ENCODE measurements at regions not wholly inside any gene's neighbourhood (a gene's known extent, or its start where the extent isn't known, plus 50 kb on each side); places are given as distances from the start of the nearest gene placed in this dataset.

GRCh38 chr9:27799326-27799725, 226.0 kb upstream of the C9orf72 start:
- no peak for DNase-seq
- no peaks in the 10 kb centered on the region for H3K9me3 ChIP-seq (ENCODE audit: control insufficient read depth, low read depth, low read length)
- no peak overlapping the region for H3T11ph ChIP-seq (ENCODE audit: low read length)
- H2BK12ac ChIP-seq (ENCODE audit: insufficient read length, low read depth, low read length): no peak overlapping the region
- H3K4me2 ChIP-seq (ENCODE audit: insufficient read depth, insufficient read length, low read length): no peak overlapping the region
- H4K91ac ChIP-seq (ENCODE audit: insufficient read length, low read depth, low read length): no peak overlapping the region
- no peak overlapping the region for H2BK20ac ChIP-seq (ENCODE audit: low read depth, low read length, poor library complexity, severe bottlenecking)
- no peaks in the 10 kb centered on the region for H3K4me1 Mint-ChIP-seq
- WGBS (ENCODE audit: extremely low coverage, insufficient read length, low lambda C conversion rate): no CpG with 5 or more reads among the region's 1 CpG
- H2AFZ ChIP-seq (ENCODE audit: low read length): no peak overlapping the region
- no peaks in the 10 kb centered on the region for H3K4me1 ChIP-seq (ENCODE audit: insufficient read depth, low read length)
- H2AK5ac ChIP-seq (ENCODE audit: insufficient read length, low read length): no peak overlapping the region
- H3K4me3 Mint-ChIP-seq: no peak overlapping the region
- no peaks in the 10 kb centered on the region for H3K27me3 ChIP-seq (ENCODE audit: insufficient read depth, low read length)
- no peaks in the 10 kb centered on the region for H3K79me1 ChIP-seq (ENCODE audit: insufficient read depth, low read depth, low read length, poor library complexity, severe bottlenecking)
- H3K9ac ChIP-seq (ENCODE audit: extremely low read depth, insufficient read length, low read length): no peak overlapping the region
- no peak overlapping the region for H4K8ac ChIP-seq (replicated peaks; ENCODE audit: insufficient read length, low read depth, low read length)
- TF ChIP-seq CTCF (conservative IDR thresholded peaks at IDR 0.05): no peak
- H2BK5ac ChIP-seq (ENCODE audit: insufficient read length, low read length): no peak overlapping the region
- no peak overlapping the region for H3K56ac ChIP-seq (ENCODE audit: insufficient read length, low read depth, low read length)
- H3K27ac Mint-ChIP-seq: no peak overlapping the region
- no peaks in the 10 kb centered on the region for H3K27me3 Mint-ChIP-seq (ENCODE audit: low read depth)
- no peak overlapping the region for H3K14ac ChIP-seq (ENCODE audit: insufficient read depth, low read length)
- H4K5ac ChIP-seq (ENCODE audit: insufficient read length, low read depth, low read length): no peak overlapping the region
- H3K79me2 ChIP-seq (ENCODE audit: insufficient read depth, low read length): no peaks in the 10 kb centered on the region
- H3K9me3 Mint-ChIP-seq: no peaks in the 10 kb centered on the region; a peak in 1 of 5 replicates
- H3K23me2 ChIP-seq (ENCODE audit: insufficient read length, low read depth, low read length, poor library complexity, severe bottlenecking): no peaks in the 10 kb centered on the region
- H3K27ac ChIP-seq (ENCODE audit: insufficient read length, low read depth, low read length): no peak overlapping the region
- no peak overlapping the region for H2BK15ac ChIP-seq (ENCODE audit: low read depth, low read length)
- no peaks in the 10 kb centered on the region for H4K20me1 ChIP-seq (ENCODE audit: control insufficient read depth, insufficient read depth, insufficient read length)
- H3K4ac ChIP-seq (ENCODE audit: low read depth, low read length): no peak overlapping the region
- no peaks in the 10 kb centered on the region; a peak in 2 of 7 replicates for H3K36me3 Mint-ChIP-seq (ENCODE audit: insufficient read depth in 1 of 3, low read depth in 3 of 3)
- H3K23ac ChIP-seq (ENCODE audit: insufficient read length, low read depth, low read length): no peak overlapping the region
- H2BK120ac ChIP-seq (ENCODE audit: low read depth, low read length, poor library complexity, severe bottlenecking): no peak overlapping the region
- no peak overlapping the region for H3K18ac ChIP-seq (ENCODE audit: insufficient read length, low read depth, low read length)

Measured in H9 (cell line).